ENCODE measurements at regions not wholly inside any gene's neighbourhood (a gene's known extent, or its start where the extent isn't known, plus 50 kb on each side); places are given as distances from the start of the nearest gene placed in this dataset.
"Not testable (repeated sequence)": the region's sequence is repeated elsewhere in the genome, so short reads cannot be mapped to it uniquely, and the experiment has no call there.

DNA sequence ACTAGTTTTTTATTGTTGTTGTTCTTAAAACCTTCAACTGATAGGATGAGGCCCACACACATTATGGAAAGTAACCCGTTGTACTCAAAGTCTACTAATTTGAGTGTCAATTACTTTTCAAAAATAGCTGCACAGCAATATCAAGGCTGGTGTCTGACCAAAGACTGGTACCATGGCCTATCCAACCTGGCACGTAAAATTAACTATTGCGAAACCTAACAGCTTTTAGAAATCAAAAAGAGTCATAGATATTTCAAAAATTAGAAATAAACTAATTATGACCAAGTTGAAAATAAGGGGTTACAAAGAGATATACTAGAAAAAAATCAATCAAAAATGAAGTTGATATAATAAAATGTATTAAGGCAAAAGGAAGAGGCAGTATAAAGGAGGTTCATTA is 501.5 kb upstream of the SLC8A1 start:
- DNase-seq (ENCODE audit: low read depth): no peak

GRCh38 chr2:40955042-40955441 is 503.2 kb upstream of the SLC8A1 start:
- DNase-seq (ENCODE audit: low read depth): peak; percentile 0

- peak; percentile 9 for DNase-seq (ENCODE audit: low read depth)
Measured at GRCh38 chr2:40955635-40956034, 503.7 kb upstream of the SLC8A1 start.

GRCh38 chr2:40957508-40957907 is 505.6 kb upstream of the SLC8A1 start:
- DNase-seq (ENCODE audit: low read depth): peak; percentile 2

GRCh38 chr2:40962026-40962425 is 510.1 kb upstream of the SLC8A1 start:
- no peak for DNase-seq (ENCODE audit: low read depth)

DNA sequence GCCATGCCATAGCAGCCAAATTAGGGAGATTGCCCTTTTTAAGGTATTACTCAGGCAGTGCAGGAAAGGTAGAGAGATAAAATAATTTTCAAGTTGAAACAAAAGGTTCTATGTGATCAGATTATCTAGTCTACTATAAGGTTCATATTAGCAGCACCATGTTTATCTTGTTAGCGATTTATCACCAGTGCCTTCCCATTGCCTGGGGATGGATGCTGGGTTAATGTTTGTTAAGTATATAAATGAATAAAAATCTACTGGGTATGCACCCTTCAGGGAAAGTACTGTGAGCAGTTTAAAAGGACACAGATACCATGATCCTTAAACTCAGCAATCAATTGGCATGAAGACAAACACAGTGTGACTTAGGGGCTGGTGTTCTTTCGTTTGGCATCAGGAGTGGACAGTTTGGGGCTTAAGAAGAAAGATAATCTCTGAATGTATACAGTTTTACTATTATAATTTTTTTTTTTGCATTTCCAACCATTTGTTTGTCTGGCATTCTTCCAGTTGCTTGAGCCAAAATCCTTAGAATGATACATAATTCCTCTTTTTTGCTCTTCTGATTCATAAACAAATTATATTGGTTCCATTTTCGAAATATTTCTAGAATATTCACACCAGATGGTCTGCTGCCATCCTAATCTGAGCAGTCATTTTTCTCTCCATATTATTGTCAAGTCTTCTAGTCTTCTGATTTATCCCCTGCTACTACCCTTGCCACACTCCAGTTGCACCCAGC is 512.8 kb upstream of the SLC8A1 start:
- no peak for DNase-seq (ENCODE audit: low read depth)

DNA sequence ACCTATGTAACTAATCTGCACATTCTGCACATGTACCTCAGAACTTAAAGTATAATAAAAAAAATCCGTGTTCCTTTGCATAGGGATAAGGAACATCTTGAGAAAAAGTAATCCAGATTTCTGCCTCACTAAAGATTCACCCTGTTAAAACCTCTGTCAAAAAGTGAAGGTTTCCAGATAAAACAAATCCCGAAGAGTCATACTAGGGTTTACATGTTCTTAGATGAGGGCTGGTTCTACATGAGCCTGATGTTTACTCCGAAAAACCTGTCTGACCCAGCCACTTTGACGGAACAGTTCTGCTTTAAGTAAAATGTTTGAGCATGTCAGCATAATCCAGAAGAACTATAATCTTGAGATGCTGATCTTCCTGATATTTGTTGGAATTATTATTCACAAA is 515.6 kb upstream of the SLC8A1 start:
- no peak for DNase-seq (ENCODE audit: low read depth)

DNA sequence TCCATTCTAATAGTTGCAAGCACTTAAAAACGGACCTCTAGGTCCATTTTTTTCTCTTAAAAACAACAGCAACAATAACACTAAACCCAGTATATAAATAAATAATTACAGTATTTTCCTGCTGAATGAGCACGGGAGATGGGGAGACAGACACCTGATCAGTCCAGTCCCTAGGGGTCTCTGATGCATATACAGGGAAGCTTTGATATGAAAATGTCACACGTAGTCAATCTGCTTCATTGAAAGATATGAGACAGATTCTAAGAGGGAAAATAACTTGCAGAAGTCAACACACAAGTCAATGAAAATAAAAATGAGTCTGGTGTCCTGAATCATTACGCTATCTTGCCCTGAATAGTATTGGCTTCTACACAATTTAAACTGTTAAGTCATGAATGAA is 523.3 kb upstream of the SLC8A1 start:
- no peak for DNase-seq (ENCODE audit: low read depth)

GRCh38 chr2:40997362-40997761 is 545.5 kb upstream of the SLC8A1 start:
- DNase-seq (ENCODE audit: low read depth): no peak

DNA sequence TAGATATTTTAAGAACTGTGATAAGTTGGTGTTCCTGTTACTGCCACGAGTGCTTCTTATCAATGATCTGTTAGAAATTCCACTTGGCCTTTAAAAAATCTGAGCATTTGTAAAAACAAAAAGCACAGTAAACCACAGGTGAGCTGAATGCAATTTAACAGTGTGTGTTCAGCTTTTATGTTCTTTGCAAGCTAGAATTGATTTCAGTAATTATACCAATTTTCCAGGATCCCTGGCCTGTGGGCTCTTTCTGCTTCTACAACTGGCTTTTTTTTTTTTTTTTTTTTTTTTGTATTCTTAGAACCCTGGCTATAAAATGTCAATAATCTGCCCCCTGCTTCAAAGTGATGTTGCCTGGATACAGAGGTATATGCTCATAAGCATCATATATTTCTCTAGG is 548.5 kb upstream of the SLC8A1 start:
- no peak for DNase-seq (ENCODE audit: low read depth)

DNA sequence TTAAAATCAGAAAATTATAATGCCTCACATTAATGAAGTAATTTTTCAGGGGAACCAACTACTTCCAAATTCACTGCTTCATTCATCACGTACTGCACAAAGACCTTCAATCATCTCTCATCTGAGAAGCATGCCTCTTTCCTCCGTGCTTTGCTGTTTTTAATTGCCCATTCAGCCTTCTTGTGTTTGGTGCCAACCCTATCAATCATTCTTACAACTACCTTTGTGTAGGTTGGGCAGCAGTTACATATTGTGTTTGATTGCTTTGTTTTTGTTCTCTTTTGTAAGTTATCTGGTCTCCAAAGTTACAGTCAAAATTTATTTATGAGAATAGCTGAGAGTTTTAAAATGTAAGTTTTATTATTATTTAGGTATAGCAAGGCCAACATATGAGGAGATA is 549.0 kb upstream of the SLC8A1 start:
- no peak for DNase-seq (ENCODE audit: low read depth)

- no peak for DNase-seq (ENCODE audit: low read depth)
Measured at GRCh38 chr2:41004700-41005099, 552.8 kb upstream of the SLC8A1 start.

DNA sequence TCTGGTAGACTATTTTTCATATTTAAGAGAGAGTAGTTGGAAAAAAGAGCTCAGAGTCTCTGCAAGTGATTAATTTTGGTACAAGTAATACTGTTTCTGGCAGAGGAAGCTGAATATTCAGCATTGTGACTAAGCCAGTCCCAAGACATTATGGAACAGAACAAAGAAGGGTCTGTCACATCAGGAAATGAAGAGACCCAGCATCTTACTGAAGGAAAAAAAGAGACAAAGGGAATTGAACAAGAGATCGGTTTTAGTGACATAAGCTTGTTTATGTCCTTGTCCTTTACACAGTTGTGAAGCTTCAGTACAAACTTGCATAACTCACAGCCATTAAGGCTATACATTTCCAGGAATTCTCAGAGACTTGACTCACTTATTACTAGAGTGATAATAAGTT is 568.5 kb upstream of the SLC8A1 start:
- DNase-seq (ENCODE audit: low read depth): no peak

DNA sequence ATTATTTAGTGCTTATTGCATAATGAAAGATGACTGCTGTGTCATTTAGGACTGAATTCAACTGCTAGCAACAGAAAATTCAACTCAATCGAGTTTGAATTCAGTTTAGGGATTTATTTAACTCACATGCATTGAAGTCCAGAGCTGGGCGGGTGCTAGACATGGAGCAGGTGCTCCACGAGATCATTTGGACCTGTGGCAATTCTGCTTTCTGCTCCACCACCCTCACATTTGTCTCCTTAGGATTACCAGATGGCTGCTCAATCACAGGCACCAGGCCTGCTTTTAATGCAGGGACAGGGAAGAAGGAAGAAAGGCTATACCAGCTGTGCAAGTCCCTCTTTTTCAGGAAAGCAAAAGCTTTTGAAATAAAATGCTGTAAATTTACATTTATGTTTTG is 572.9 kb upstream of the SLC8A1 start:
- DNase-seq (ENCODE audit: low read depth): no peak

DNA sequence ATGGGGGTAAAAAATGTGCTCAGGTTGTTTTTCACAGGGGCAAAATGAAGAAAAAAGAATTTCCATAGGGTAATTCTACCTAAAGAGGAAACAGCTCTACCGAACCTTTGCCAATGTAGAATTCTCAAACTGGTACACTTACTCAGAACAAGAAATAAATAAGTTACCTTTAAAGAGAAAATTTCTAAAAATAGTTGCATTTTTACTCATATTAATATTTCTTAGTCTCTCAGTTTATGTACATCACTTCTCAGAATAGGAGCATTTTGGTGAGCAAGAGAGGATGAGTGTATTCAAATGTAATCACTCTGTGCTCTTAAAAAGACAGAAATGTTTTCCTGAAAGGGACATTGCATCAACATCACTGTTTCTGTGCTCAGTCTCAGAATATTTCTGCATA is 574.7 kb upstream of the SLC8A1 start:
- no peak for DNase-seq (ENCODE audit: low read depth)

DNA sequence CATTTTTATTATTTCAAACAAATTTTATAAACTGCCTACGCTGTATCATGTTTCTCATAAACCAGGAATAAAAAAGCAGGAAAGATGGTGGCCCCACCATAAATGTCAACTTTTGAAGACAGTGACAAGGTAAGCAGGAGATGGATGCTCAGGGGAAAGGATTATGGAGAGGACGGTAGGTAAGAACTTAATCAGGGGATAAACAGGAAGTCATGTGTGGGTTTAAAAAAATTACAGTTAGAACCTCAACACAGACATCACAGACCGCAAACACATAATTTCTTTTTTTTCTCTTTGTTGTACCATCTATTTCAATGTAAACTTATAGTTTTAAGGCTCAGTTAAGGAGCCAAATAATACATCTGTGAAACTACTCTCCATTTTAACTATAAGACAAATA is 575.2 kb upstream of the SLC8A1 start:
- DNase-seq (ENCODE audit: low read depth): no peak

- DNase-seq (ENCODE audit: low read depth): no peak
Measured at GRCh38 chr2:41031282-41031681, 579.4 kb upstream of the SLC8A1 start.

GRCh38 chr2:41032715-41033114 is 580.8 kb upstream of the SLC8A1 start:
- no peak for DNase-seq (ENCODE audit: low read depth)

GRCh38 chr2:41033127-41033526 is 581.2 kb upstream of the SLC8A1 start:
- DNase-seq (ENCODE audit: low read depth): no peak

- peak; percentile 66 for DNase-seq (ENCODE audit: low read depth)
Measured at GRCh38 chr2:41038408-41038807, 586.5 kb upstream of the SLC8A1 start.

- DNase-seq (ENCODE audit: low read depth): not testable (repeated sequence)
Measured at GRCh38 chr2:41039750-41040149, 587.9 kb upstream of the SLC8A1 start.

DNA sequence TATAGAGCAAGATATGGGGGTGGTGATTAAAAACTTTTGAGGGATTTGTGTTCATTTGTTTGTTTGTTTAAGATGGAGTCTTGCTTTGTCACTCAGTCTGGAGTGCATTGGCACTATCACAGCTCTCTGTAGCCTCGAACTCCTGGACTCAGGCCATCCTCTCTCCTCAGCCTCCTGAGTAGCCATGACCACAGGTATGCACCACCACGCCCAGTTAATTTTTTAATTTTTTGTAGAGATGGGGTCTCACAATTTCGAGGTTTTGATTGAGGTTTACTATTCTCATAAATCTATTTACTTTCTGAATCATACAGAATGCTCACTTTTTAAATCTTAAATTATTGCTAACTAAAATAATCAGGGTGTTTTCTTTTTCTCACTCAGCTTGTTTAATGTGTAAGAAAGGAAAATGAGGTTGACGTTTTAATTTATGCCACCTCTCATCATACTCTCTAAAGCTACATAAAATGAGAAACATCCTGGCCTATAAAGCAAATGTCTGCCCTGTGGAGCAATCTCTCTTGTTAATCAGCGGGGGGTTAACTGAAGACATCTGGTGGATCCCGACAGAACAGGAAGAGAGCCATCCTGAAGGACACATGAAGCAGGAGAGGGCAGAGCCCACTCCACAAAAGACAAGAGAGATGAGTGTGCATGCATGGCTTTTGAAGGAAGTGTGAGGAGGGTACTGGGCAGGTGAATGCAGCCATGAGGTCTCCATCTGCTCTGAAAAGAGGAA is 589.1 kb upstream of the SLC8A1 start:
- DNase-seq (ENCODE audit: low read depth): no peak

DNA sequence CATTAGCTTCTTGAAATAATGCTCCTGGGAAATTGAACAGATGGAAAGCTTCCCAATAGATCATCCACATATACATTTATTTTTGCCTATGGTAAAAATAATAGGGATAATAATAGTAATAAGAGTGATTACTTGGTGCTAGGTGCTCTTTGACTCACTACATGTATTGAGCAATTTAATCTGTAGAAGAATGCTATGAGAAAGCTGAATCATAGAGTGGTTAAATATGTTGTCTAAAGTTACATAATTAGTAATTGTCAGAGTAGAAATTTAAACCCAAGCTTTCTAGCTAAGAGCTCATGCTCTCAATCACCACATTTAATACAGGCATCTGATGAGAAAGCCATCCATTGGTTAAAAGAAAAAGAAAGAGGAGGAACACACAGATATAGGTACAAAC is 590.5 kb upstream of the SLC8A1 start:
- peak; percentile 65 for DNase-seq (ENCODE audit: low read depth)

DNA sequence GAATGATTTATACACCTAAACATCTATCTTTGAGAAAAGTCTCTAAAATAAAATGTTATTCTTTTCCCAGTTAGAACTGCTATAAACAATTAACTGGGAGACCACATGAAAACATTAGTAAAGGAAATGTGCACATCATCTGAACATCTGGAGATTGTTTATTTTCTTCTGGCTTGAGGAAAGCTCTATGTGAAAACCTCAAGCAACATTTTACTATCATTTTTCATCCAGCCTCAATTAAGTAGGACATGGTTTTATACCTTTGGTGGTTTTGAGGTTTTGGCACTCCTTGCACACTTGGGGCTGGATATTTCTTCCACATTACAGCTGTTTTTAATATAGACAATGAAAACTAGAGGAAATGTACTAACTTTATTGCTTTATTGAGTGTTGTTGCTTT is 609.5 kb upstream of the SLC8A1 start:
- DNase-seq (ENCODE audit: low read depth): peak; percentile 52

Measured in amniotic epithelial cell (primary cell).